ENCODE measurements at regions not wholly inside any gene's neighbourhood (a gene's known extent, or its start where the extent isn't known, plus 50 kb on each side); places are given as distances from the start of the nearest gene placed in this dataset.

- no TSS peak for BruUV-seq (replicated peaks)
- Histone ChIP-seq H3K27me3 (ENCODE audit: control insufficient read depth, insufficient read depth, low read length) (no peaks in the 10 kb centered on the region; the same call in 1 of the 2 replicates), H2AK5ac (ENCODE audit: low read depth, low read length) (no peak overlapping the region), H3K14ac (replicated peaks; ENCODE audit: low read depth, low read length) (no peak overlapping the region), H3K4me1 (ENCODE audit: control insufficient read depth, insufficient read depth, low read length) (no peaks in the 10 kb centered on the region), H4K8ac (ENCODE audit: low read depth in 2 of 2, low read length in 2 of 2) (no peak overlapping the region), H2BK5ac (ENCODE audit: low read depth, low read length, poor library complexity, severe bottlenecking) (no peak overlapping the region), H3K23ac (ENCODE audit: low read depth, low read length) (no peak overlapping the region), H3K4me2 (ENCODE audit: low read depth, low read length) (no peak overlapping the region), H4K91ac (ENCODE audit: insufficient read depth, low read depth, low read length) (no peak overlapping the region), H3K27ac (ENCODE audit: insufficient read depth, low read length) (no peak overlapping the region), H3K9ac (ENCODE audit: low read depth, low read length) (no peak overlapping the region), H4K5ac (ENCODE audit: low read depth, low read length) (no peak overlapping the region), H2BK15ac (ENCODE audit: low read depth, low read length) (no peak overlapping the region), H2AK9ac (replicated peaks; ENCODE audit: low read depth, low read length, poor library complexity) (no peak overlapping the region), H3K9me1 (ENCODE audit: insufficient read depth, low read length) (no peaks in the 10 kb centered on the region), H2BK120ac (ENCODE audit: low read depth, low read length) (no peak overlapping the region), H3K4me3 (ENCODE audit: insufficient read depth, low read depth, low read length) (no peak overlapping the region), H3K18ac (ENCODE audit: low read depth, low read length) (no peak overlapping the region), H3K4ac (ENCODE audit: low read depth, low read length) (no peak overlapping the region), H2BK20ac (ENCODE audit: low read depth, low read length) (no peak overlapping the region), H3K36me3 (ENCODE audit: control insufficient read depth, insufficient read depth, low read length) (no peaks in the 10 kb centered on the region), H4K20me1 (ENCODE audit: insufficient read depth, low read length) (no peaks in the 10 kb centered on the region), H3K56ac (ENCODE audit: extremely low read depth, insufficient read depth, low read length) (no peak overlapping the region), H3K79me1 (ENCODE audit: low read depth in 1 of 2, low read length in 2 of 2) (no peaks in the 10 kb centered on the region), H2AFZ (replicated peaks; ENCODE audit: low read length, poor library complexity) (no peak overlapping the region), H3K9me3 (ENCODE audit: control insufficient read depth, insufficient read depth, low read length) (no peaks in the 10 kb centered on the region)
- no peak for DNase-seq
- dilution Hi-C loops (cut with HindIII; ENCODE audit: low sequenced_read_pairs, unreplicated experiment) (no loop called here), in situ Hi-C loops (cut with MboI; ENCODE audit: low sequenced_read_pairs) (no loop called here), intact Hi-C loops (cut with micrococcal nuclease) (no loop called here)
- ATAC-seq (ENCODE audit: low read depth) = no peak
- WGBS, 2 experiments (ENCODE audit: extremely low coverage in 2 of 2, insufficient read length in 1 of 2) = 80% methylated on average over 1 of the region's 9 CpGs; no CpG with 5 or more reads in 1 of the 2 experiments
- TF ChIP-seq RFX5 (IDR thresholded peaks at IDR 0.05; ENCODE audit: low read depth, low read length) = no peak
- TF ChIP-seq BHLHE40 (IDR thresholded peaks at IDR 0.05; ENCODE audit: low read depth, low read length) = no peak
- TF ChIP-seq USF2 (IDR thresholded peaks at IDR 0.05; ENCODE audit: low read depth, low read length) = no peak
- no peak for TF ChIP-seq POLR2A (IDR thresholded peaks at IDR 0.05; ENCODE audit: low read depth, low read length)
- TF ChIP-seq MXI1 (IDR thresholded peaks at IDR 0.05; ENCODE audit: borderline replicate concordance, low read depth, low read length) = no peak
- TF ChIP-seq ELK1 (IDR thresholded peaks at IDR 0.05; ENCODE audit: borderline replicate concordance, low read depth, low read length) = no peak
- TF ChIP-seq MAFK (IDR thresholded peaks at IDR 0.05; ENCODE audit: low read depth, low read length) = no peak
- TF ChIP-seq MAZ (IDR thresholded peaks at IDR 0.05; ENCODE audit: borderline replicate concordance, low read depth, low read length) = no peak
- no peak for TF ChIP-seq CHD1 (IDR thresholded peaks at IDR 0.05; ENCODE audit: low read depth, low read length)
- TF ChIP-seq CTCF (conservative IDR thresholded peaks at IDR 0.05; ENCODE audit: low read depth, low read length) = no peak
- TF ChIP-seq CEBPB (IDR thresholded peaks at IDR 0.05; ENCODE audit: low read depth, low read length) = no peak
- no peak for TF ChIP-seq RAD21 (IDR thresholded peaks at IDR 0.05; ENCODE audit: low read length)
- TF ChIP-seq SMC3 (IDR thresholded peaks at IDR 0.05; ENCODE audit: low read depth, low read length) = no peak
- TF ChIP-seq NFE2L2 (IDR thresholded peaks at IDR 0.05; ENCODE audit: low read depth, low read length) = no peak
- no peak for TF ChIP-seq RCOR1 (IDR thresholded peaks at IDR 0.05; ENCODE audit: insufficient replicate concordance, low read length)
- no peak for TF ChIP-seq FOS (IDR thresholded peaks at IDR 0.05; ENCODE audit: low read depth, low read length)
- ChIA-PET POLR2A (ENCODE audit: unreplicated experiment) (no interaction called here), CTCF (no interaction called here)
Measured at GRCh38 chr5:97408331-97408730, 225.3 kb upstream of the RIOK2 start.
